ENCODE measurements at regions not wholly inside any gene's neighbourhood (a gene's known extent, or its start where the extent isn't known, plus 50 kb on each side); places are given as distances from the start of the nearest gene placed in this dataset.

DNA sequence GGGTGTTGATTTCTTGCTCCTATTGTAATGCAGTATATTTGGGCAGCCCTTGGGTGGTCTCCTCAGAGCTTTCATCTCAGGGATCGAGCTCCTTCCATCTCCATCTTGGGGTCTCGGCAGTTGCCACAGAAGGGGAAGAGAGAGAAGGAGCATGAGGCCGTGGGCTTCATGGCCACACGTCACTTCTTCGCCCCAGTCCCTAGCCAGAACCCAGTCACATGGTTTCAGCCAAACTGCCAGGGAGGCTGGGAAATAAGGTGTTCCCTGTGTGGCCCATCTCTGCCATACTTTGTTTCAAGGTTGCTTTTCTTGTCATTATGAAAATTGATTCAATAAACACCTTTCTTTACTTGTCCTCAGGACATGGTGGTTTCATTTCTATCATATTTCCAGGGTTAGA is 68.4 kb upstream of the NKD1 start:
- TF ChIP-seq, protein P1, sequence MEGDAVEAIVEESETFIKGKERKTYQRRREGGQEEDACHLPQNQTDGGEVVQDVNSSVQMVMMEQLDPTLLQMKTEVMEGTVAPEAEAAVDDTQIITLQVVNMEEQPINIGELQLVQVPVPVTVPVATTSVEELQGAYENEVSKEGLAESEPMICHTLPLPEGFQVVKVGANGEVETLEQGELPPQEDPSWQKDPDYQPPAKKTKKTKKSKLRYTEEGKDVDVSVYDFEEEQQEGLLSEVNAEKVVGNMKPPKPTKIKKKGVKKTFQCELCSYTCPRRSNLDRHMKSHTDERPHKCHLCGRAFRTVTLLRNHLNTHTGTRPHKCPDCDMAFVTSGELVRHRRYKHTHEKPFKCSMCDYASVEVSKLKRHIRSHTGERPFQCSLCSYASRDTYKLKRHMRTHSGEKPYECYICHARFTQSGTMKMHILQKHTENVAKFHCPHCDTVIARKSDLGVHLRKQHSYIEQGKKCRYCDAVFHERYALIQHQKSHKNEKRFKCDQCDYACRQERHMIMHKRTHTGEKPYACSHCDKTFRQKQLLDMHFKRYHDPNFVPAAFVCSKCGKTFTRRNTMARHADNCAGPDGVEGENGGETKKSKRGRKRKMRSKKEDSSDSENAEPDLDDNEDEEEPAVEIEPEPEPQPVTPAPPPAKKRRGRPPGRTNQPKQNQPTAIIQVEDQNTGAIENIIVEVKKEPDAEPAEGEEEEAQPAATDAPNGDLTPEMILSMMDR (conservative IDR thresholded peaks at IDR 0.05; ENCODE audit: low read depth, low read length), result no peak
- no peak for TF ChIP-seq EZH2 (IDR thresholded peaks at IDR 0.05; ENCODE audit: borderline replicate concordance, low read depth, low read length, poor library complexity, severe bottlenecking)
